Caki2 (cell line): ENCODE measurements at regions not wholly inside any gene's neighbourhood (a gene's known extent, or its start where the extent isn't known, plus 50 kb on each side); places are given as distances from the start of the nearest gene placed in this dataset.
"Not testable (repeated sequence)": the region's sequence is repeated elsewhere in the genome, so short reads cannot be mapped to it uniquely, and the experiment has no call there.

Source experiments
- DNase-seq: peaks from one replicate; pipeline ENCODE4 v3.0.0-alpha.2; 2015; ENCODE audit warnings: low read depth
- in situ Hi-C: cut with HindIII; loops from 2 replicates; pipeline ENCODE4 v1.10.0; 2016; ENCODE audit warnings: low sequenced_read_pairs, low pct_unique_long_range_greater_than_20kb, mixed read lengths

DNA sequence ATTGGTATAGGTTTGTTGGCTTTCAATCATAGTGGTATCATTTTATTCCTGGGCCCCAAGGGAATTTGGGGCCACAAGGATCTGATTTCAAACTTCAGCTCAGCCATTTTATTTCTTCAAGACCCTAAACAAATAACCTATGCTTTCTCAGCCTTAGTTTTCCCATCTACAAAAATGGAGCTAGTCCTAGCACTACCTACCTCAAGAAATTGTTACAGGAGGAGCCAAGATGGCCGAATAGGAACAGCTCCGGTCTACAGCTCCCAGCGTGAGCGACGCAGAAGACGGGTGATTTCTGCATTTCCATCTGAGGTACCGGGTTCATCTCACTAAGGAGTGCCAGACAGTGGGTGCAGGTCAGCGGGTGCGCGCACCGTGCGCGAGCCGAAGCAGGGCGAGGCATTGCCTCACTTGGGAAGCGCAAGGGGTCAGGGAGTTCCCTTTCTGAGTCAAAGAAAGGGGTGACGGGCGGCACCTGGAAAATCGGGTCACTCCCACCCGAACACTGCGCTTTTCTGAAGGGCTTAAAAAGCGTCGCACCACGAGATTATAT lies 143.5 kb downstream of the CCDC34 start:
- in situ Hi-C loops, DNase-seq: not testable (repeated sequence)

DNA sequence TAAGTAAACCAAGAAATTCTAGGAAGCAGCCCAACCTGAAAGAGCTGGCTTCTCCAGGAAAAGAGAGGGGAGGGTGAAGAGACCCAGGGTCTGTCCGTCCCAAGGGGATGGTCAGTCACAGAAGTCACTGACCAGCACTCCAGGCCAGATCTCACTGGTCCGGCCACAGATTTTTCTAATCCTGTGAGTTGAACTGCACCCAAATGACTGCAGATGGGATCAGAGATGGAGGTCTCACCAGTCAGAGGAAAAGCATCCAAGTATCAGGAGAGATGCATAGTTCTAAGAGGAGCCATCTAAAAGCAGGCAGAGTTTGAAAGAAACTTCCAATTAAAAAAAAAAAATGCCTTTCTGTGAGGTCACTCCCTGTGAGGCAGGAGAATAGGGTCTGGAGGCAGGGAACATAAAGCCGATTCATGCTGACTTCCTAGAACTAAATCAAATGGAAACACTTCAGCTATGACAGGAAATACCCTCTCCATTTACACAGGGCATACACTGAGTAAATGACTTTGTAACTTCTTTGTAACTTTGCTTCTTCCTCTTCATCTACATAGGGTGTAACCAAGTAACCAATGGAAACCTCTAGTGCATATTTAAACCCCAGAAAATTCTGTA lies 144.5 kb downstream of the CCDC34 start:
- DNase-seq: peak; percentile 62
- in situ Hi-C loops: no loop called here

DNA sequence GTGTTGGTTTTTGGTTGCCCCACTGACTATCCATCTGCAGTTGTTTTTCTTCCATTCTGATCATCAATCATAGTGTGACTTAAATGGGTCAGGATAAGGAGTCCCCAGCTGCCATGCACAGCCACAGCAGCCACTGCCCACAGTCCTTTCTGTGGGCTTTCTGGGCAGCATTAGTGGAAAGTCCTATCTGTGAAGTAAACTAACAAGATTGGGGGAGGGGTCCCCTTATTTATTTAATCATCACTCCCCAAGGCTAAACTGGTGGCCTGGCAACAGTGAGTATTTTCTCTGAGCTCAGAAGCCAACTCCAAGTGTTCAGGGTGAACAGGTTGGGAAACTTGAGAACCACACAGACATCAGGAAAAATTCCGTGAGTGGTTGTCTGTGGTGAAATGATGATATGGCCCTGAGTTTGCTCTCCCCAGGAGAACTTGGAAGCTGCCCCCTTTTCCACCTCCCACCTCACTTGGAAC lies 145.0 kb downstream of the CCDC34 start:
- in situ Hi-C loops: no loop called here
- no peak for DNase-seq

DNA sequence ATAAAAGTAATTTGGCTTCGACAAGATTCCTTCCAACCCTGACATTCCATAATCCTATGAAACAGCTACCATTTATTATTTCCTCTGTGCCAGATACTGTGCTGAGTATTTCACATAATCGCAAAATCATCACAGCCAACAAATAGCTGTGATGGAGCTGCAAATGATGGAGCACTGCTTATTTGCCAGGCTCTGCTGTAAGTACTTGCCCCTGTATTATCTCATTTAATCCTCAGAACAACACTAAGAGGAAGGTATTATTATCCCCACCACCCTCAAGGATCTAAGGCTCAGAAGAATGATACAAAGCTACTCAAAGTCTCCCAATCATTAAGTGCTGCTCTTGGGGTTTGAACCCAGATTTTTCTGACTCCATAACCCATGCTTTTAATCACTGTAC lies 145.5 kb downstream of the CCDC34 start:
- in situ Hi-C loops: no loop called here
- DNase-seq: no peak

DNA sequence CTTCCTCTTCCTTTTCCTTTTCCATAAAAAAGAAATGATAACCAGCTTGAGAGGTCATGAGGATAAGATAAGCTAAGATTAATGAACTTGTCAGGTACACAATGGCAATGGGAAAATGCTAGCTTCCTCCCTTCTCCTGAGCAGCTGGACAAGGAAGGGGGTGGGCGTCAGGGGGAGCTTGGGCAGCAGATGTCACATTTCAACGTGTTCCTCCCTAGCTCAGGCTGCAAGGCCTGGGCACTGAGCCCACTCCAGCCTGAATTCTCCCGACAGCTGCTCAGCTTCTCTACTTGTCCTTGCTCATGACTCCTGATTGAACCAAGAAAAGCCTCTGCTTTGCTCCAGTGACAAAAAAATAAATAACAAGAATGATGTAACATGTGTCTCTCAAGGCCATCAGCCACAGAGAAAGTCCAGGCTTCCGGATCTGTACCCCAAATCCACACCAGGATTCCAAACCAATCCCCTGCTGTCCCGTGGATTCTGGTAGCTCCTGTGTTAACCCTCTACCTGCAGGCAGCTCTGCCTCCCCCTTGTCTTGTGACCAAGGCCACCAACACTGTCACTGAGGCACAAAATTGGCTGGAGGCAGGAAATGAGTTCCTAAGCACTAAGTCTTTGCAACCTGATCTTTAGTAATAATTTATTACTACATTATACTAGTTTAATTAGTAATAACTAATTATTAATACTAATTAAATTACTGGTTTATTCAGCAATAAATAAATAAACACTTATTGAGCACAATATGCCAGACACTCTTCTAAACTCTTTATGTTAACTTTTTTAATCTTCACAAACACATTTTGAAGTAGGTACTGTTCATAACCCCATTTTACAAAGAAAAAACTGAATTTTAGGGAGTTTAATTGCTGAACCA lies 146.5 kb downstream of the CCDC34 start:
- in situ Hi-C loops: no loop called here
- peak; percentile 46 for DNase-seq

DNA sequence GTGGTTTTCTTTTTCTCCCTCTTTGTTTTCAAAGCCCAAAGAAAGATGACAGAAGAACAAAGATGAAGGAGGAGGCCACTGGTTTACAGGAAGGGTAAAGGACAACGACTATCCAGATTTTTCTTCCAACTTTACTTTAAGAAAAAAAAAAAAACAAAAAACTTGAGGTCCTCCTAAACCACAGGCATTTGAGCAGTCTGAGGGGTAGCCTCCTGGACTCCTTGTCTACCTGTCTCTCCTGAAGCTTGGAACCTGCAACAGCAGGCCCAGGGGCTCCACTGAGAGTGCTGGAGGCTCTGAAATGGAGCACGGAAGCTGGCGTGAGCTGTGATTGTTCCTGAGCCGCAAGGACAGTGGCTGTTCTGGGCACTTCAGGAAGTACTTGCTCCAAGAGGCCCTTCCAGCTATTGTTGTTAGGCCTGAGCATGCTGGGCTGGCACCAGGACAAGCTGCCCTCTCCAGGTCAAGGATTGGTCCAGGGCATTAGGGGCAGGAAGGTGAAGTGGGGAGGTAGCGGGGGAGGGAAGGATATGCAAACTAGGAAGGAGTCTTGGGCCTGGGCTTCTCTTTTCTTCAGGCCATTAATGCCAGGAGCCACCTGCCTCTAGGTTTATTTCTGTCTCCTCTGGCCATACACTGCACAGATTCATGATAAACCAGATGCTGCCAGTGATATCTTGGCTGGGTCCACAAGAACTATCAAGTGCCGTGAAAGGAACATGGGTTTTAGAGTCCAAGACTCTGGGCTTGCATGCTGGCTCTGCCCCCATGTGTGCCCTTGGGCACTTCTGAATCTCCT lies 147.3 kb downstream of the CCDC34 start:
- DNase-seq: no peak

DNA sequence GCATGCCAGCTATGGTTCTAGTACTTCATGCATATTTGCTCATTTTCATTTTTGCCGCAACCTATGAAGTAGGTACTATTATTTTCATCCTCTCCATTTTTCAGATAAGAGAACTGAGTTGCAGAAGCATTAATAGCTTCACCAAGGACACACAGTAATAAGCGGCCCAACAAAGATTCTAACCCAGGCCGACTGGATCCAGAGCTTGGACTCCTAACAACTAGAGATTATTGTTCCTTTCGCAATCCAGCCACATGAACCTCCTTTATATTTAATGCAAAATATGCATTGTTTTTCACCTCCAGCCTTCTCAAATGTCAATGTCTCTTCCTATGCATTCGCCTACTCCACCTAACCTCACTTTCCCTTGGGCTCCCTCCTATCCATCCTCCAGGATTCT lies 148.3 kb downstream of the CCDC34 start:
- in situ Hi-C loops: no loop called here
- DNase-seq: no peak

More for the DNA sequence above, 147.3 kb downstream of the CCDC34 start:
- in situ Hi-C loops: no loop called here

DNA sequence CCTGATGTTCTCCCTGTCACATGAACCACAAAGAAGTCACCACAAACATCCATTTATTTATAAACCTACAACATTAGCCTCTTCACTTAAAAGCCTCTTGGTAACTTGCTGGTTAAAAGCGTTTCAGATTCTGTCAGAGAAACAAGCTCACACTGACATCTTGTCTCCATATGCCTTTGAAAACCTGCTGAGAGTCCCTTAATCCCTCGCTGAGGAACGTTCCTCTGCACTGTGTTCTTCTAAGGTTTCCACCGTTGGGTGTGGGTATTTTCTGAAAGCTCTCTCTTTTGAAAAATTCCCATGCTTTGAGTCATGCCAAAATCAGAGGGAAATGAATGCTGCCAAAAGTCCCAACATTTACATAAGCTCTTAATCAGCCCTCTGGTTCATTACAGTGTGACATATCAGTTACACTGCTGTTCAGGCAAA lies 149.8 kb downstream of the CCDC34 start:
- in situ Hi-C loops: no loop called here
- DNase-seq: peak; percentile 58

DNA sequence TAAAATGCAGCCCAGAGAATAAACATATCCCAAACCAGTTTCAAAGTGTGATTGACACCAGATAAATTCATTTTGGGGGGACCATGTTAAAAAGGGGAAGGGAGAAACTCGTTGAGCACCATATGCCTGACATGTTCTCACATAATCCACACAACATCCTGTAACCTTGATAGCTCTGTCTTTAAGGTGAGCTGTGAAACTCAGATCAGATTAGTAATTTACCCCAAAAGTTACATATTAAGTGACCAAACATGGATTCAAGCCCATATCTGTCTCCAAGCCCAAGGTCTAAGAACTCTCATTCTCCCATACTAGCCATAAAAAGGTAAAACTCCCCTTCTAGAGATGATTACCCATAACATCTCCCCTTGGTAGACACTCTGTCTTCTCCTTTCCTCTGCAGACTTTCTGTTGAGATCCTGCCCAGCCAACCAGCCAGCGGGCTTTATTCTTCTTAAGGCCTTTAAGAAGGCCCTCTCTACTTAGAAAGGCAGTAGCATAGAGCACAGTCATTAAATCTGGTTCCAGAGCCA lies 150.7 kb downstream of the CCDC34 start:
- in situ Hi-C loops: no loop called here

DNA sequence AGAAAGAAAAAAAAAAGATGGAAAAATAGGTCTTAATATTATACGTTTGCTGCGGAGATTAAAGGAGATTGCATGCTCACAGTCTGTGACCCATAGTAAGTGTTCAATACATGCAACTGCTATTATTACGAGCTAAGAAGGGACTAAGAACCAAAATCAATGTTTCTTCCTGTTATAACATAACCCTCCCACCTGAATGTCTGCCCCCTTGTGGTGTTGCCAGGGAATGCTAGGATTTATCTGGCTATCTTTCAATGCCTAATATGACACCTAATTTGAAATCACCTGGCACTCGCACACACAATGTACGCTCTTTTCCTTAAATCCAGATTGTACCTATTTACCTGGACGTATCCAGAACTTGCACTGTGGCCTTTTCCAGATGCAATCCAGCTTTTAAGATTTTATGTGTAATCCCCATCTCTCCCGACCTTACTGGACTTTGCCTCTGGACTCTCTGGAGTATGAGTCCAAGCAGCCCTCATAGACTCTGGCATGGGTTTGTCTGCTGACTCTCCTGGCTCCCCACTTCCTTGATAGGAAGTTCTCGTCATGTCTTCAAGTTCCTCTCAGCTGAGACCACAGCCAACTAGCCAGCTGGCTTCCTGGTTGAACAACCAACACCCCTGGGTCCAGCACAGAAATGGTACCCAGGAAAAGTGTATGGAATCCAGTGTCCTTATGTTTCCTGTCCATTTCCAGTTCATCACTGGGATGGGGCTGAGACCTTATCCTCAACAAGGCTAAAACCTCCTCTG lies 151.5 kb downstream of the CCDC34 start:
- in situ Hi-C loops: no loop called here
- DNase-seq: no peak

More for the DNA sequence above, 150.7 kb downstream of the CCDC34 start:
- no peak for DNase-seq

DNA sequence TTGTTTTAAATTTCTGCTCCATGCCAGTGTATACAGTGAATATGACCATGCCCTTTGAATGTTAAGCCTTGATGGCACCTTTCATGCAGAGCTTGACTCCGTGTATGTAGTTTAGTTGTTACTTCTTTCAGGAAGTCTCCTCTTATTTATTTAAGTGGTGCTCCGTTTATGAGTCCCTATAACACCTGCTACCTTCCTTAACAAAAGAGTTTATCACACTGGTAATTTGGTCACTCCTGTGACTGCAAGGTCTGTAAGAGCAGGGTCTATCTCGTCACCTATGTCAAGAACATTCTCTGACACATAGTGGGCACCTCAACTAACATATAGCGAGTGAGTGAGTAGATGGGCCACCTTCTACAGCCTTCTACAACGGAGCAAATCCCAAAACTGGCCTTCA lies 152.5 kb downstream of the CCDC34 start:
- in situ Hi-C loops: no loop called here
- no peak for DNase-seq

DNA sequence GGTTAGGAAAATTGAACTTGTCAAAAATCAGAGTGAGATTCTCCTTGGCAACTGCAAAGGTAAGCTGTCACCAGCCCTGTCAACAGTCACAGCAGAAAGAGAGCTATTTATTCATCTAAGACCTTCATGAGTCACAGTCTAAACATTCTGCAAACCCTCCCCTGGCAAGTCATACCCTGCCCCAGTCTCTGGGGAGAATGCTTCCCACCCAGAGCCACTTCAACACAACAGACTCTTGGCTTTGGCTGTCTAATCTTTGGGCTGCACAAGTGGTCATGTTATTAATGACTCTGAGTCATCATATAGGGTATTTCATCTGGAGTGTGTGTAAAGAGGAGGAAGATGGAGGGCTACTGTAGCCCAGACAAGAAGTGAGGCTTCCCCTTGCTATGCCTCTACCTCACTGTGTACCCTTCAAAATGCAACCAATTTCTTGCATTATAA lies 153.4 kb downstream of the CCDC34 start:
- peak; percentile 96 for DNase-seq
- in situ Hi-C loops: no loop called here

DNA sequence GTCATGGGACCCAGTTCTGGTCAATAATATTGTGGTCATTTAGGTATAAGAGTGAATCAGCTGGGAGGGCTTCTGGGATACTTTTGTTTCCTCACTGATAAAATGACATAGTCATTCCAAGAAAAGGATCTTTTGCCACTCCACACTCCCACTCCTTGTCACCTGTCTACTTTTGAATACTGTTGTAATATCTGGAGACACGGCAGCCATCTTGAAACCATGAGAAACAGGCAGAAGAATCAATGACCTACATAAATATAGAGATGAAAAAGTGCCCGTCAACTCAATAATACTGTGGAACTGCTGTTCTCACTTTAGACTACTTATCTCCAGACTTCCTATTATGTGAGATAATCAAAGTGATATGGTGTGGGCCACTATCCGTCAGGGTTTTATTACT lies 154.2 kb downstream of the CCDC34 start:
- no peak for DNase-seq
- in situ Hi-C loops: no loop called here

DNA sequence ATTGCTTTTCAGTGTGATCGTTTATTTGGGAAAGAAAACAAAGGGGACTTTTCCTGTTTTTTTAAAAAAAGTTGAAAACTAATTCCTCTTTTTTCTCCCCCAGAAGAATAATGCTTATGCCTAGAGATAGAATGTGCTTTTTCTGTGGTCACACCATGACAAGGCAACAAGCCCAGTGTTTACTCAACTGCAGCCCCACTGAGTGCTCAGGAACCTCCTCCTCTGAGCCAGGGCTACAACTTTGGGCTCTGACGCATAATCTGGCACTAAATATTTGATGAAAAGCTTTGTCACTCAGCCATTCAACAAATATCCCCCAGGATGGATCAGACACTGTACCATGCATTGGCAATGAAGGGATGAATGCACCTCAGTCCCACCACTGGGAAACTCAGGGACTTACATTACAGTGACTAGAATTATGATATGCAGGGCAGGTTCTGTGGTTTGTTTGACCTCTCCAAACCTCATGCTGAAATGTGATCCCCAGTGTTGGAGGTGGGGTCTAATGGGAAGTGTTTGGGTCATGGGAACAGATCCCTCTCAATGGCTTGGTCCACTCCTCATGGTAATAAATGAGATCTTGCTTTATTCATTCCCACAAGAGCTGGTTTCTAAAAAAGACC lies 155.9 kb downstream of the CCDC34 start:
- DNase-seq: no peak
- in situ Hi-C loops: no loop called here

DNA sequence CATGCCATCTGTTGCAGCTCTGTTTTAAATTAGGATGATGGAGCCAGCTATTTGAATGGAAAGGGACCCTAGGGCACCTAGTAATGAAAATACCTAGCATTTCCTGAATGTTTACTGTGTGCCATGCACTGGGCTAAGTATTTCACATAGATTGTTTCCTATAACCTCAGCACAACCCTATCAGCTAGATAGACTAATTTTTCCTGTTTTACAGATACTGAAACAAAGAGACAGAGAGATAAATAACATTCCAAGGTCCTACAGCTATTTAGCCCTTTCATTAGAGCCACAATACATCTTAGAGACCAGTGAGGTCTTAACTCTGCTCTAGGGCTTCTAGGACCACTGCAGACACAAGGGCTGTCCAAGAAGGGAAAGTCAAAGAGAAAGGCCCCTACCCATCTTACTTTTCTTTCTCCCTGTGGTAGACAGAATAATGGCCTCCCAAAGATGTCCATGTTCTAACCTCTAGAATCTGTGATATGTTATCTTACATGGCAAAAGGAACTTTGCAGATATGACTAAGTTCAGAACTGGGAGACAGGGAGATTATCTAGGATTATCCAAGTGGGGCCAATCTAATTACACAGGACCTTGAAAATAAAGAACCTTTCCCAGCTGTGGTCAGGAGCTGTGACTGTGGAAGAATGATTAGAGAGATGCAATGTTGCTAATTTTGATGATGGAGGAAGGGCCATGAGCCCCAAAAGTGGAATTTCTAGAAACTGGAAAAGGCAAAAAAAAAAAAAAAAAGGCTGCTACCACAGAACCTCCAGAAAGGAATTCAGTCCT lies 157.0 kb downstream of the CCDC34 start:
- no peak for DNase-seq
- in situ Hi-C loops: no loop called here

DNA sequence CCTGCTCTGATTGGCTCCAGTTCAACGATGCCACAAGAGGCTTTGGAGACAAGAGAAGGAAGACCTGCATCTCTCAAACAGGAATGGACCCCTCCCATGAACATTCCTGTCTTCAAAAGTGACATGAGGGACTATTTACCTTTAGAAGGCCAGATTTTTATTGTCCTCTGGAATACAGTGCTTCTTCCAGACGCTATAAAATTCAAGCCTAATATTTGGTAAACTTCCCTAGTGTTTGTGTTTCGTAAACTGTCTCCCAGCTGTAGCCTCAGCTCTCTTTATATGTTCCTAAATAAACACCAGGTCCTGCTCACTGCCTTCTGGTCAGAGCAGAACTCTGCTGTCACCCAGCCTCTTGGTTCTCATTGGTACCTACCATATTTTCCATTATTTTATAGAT lies 157.8 kb downstream of the CCDC34 start:
- DNase-seq: no peak
- in situ Hi-C loops: no loop called here
